ENCODE measurements at regions not wholly inside any gene's neighbourhood (a gene's known extent, or its start where the extent isn't known, plus 50 kb on each side); places are given as distances from the start of the nearest gene placed in this dataset.

DNA sequence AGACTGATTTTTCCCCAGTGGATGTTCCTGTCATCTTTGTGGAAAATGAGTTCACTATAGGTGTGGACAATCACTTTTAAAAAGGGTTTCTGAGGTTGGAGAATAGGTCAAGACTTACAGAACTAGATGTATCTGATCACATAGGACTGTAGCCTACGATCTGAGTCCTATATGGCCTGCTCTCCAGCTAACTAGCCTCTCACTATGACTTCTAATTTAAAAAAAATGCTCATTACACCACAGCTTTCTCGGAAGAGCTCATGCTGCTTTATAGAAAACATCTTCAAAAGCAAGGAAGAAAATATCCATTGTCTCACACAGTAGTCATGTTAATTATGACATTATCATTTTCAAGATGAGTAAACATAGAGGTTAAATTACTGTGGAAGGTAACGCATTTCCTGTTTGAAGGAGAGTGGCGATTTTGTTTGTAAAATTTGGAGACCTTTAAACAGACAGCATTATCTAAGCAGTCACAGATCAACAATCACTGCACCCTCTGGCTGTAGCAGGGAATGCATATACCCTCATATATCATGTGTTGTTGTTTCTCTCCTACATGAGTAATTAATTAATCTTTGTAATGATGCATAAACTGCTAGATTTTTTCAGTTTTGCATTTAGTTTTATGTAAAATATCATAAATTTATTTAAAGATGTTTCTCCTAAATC is 573.7 kb downstream of the GABRG2 start:
- TF ChIP-seq OVOL2 (CRISPR knock-in tag; IDR thresholded peaks at IDR 0.05; ENCODE audit: borderline replicate concordance): no peak
- no peak for TF ChIP-seq NR2C2 (CRISPR knock-in tag; IDR thresholded peaks at IDR 0.05)
- Mint-ChIP-seq H3K4me3 (peak overlapping the region; percentile 31), H3K36me3 (peaks cover 4% of the 10 kb centered on the region; the same call in 1 of the 2 replicates), H3K9me3 (peaks cover 20% of the 10 kb centered on the region), H3K4me1 (peaks cover 33% of the 10 kb centered on the region), H3K27ac (peak overlapping the region; percentile 67), H3K27me3 (ENCODE audit: low read depth) (no peaks in the 10 kb centered on the region; the same call in 1 of the 2 replicates)
- DNase-seq (ENCODE audit: low spot score): no peak
- ChIA-PET POLR2A (no interaction called here), CTCF (no interaction called here)
- ATAC-seq: peak; percentile 75

DNA sequence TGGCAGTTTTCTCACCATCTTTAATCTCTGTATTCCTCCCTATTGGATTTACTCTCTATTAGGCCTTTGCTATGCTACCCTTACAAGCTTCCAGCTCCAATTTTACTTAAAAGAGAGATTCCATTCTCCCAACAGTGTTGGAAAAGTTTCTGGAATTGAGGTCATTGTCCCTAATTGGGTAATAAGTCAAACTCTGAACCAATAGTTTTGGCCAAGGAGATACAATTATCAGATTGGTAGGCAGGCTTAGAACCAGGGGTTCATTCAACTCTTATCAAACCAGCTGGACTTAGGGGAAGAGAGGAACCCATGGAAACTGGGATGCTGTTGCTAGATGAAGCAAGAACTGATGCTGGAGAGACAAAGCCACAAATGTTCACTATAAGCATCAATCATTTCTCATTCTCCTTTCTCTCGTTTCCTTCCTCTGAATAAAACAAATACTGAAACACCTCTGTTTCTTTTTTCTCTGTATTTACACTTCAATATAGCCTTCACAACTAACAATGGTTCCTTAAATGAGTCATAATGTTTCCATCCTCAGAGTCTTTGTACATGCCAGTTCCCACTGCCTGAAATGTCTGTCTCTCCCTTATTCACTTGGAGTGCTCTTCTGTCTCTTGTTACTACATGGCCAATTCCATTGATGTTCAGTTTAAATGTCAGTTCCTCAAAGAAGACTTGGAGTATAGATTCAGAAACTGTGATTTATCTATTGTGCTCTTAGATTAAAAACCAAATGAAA is 587.3 kb downstream of the GABRG2 start:
- DNase-seq (ENCODE audit: low spot score) (no peak), ATAC-seq (no peak)
- H3K36me3 Mint-ChIP-seq: peaks cover 7% of the 10 kb centered on the region
- ChIA-PET CTCF (interaction anchor here (1.2 kb wide), 1 partner anchor 10 kb away, joined by 3 read pairs; no protein-coding TSS in a partner anchor), POLR2A (no interaction called here)
- H3K9me3 Mint-ChIP-seq: peaks cover 36% of the 10 kb centered on the region
- no peak overlapping the region for H3K4me3 Mint-ChIP-seq
- peaks cover 5% of the 10 kb centered on the region for H3K4me1 Mint-ChIP-seq
- no peak overlapping the region for H3K27ac Mint-ChIP-seq
- no peak for TF ChIP-seq ESRRA (CRISPR knock-in tag; IDR thresholded peaks at IDR 0.05; ENCODE audit: borderline replicate concordance)
- no peak for TF ChIP-seq ARID4B (CRISPR knock-in tag; IDR thresholded peaks at IDR 0.05; ENCODE audit: borderline replicate concordance)
- TF ChIP-seq MYBL2 (CRISPR knock-in tag; IDR thresholded peaks at IDR 0.05): no peak
- H3K27me3 Mint-ChIP-seq (ENCODE audit: low read depth): no peaks in the 10 kb centered on the region

GRCh38 chr5:162657076-162657475 is 589.5 kb downstream of the GABRG2 start:
- H3K36me3 Mint-ChIP-seq: no peaks in the 10 kb centered on the region
- no peak for ATAC-seq
- CTCF ChIA-PET: no interaction called here
- TF ChIP-seq GABPB1 (CRISPR knock-in tag; IDR thresholded peaks at IDR 0.05) (no peak), NR2C2 (CRISPR knock-in tag; IDR thresholded peaks at IDR 0.05) (no peak), FOXP1 (CRISPR knock-in tag; IDR thresholded peaks at IDR 0.05; ENCODE audit: borderline replicate concordance) (no peak), ATF1 (CRISPR knock-in tag; IDR thresholded peaks at IDR 0.05) (no peak), ZNF219 (CRISPR knock-in tag; IDR thresholded peaks at IDR 0.05; ENCODE audit: borderline replicate concordance) (no peak), ZNF138 (CRISPR knock-in tag; conservative IDR thresholded peaks at IDR 0.05) (no peak), PRRX2 (CRISPR knock-in tag; IDR thresholded peaks at IDR 0.05) (no peak), NR3C1 (CRISPR knock-in tag; conservative IDR thresholded peaks at IDR 0.05; ENCODE audit: low read depth) (no peak), ATF6 (CRISPR knock-in tag; IDR thresholded peaks at IDR 0.05) (no peak), PRDM15 (CRISPR knock-in tag; IDR thresholded peaks at IDR 0.05) (no peak), SMAD3 (CRISPR knock-in tag; IDR thresholded peaks at IDR 0.05; ENCODE audit: borderline replicate concordance) (no peak), RORB (CRISPR knock-in tag; IDR thresholded peaks at IDR 0.05) (no peak), MAX (CRISPR knock-in tag; IDR thresholded peaks at IDR 0.05) (no peak), ZNF396 (CRISPR knock-in tag; IDR thresholded peaks at IDR 0.05; ENCODE audit: borderline replicate concordance) (no peak)
- TF ChIP-seq, protein P1, sequence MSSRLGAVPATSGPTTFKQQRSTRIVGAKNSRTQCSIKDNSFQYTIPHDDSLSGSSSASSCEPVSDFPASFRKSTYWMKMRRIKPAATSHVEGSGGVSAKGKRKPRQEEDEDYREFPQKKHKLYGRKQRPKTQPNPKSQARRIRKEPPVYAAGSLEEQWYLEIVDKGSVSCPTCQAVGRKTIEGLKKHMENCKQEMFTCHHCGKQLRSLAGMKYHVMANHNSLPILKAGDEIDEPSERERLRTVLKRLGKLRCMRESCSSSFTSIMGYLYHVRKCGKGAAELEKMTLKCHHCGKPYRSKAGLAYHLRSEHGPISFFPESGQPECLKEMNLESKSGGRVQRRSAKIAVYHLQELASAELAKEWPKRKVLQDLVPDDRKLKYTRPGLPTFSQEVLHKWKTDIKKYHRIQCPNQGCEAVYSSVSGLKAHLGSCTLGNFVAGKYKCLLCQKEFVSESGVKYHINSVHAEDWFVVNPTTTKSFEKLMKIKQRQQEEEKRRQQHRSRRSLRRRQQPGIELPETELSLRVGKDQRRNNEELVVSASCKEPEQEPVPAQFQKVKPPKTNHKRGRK (CRISPR knock-in tag; IDR thresholded peaks at IDR 0.05; ENCODE audit: borderline replicate concordance): no peak

More at GRCh38 chr5:162657076-162657475, 589.5 kb downstream of the GABRG2 start:
- no peak overlapping the region for H3K4me3 Mint-ChIP-seq
- H3K27ac Mint-ChIP-seq: no peak overlapping the region
- H3K9me3 Mint-ChIP-seq: peaks cover 22% of the 10 kb centered on the region
- peaks cover 5% of the 10 kb centered on the region for H3K4me1 Mint-ChIP-seq
- no peaks in the 10 kb centered on the region for H3K27me3 Mint-ChIP-seq (ENCODE audit: low read depth)
- no peak for DNase-seq (ENCODE audit: low spot score)
- POLR2A ChIA-PET: no interaction called here

Measured in WTC11 (cell line).